SK-N-SH (cell line): ENCODE measurements at regions not wholly inside any gene's neighbourhood (a gene's known extent, or its start where the extent isn't known, plus 50 kb on each side); places are given as distances from the start of the nearest gene placed in this dataset.

Experiments used
- CTCF ChIA-PET: fragments of 300-600, 350-600 bp; formaldehyde crosslinking; extraction: SDS; loops from one replicate; lab custom pipeline; 2021; lab: Yijun Ruan, JAX
- POLR2A ChIA-PET: fragments of 350-600 bp; sonication (Branson Sonifier 250); formaldehyde crosslinking; extraction: SDS; loops from one replicate; lab custom pipeline; 2020; ENCODE audit warnings: antibody characterized with exemption, inconsistent platforms; lab: Yijun Ruan, JAX
- DNase-seq: peaks from one replicate; pipeline ENCODE4 v3.0.0; 2012
- H2AFZ ChIP-seq: fragments of 200-600 bp; sonication (generic); 2 replicates; pipeline ENCODE4 v1.8.1; 2016; ENCODE audit warnings: antibody characterized with exemption, mild to moderate bottlenecking, low read depth
- H3F3A ChIP-seq: fragments of 200-600 bp; sonication (generic); replicated peaks from 2 replicates; pipeline ENCODE3; 2016; ENCODE audit warnings: antibody characterized with exemption, mild to moderate bottlenecking; ENCODE audit not compliant: insufficient read depth
- H3K27ac ChIP-seq, 2 experiments: fragments of 200-500 bp in 1 of 2; fragments of 200-600 bp in 1 of 2; sonication (Bioruptor generic) in 1 of 2; sonication (generic), shearing (Covaris generic) in 1 of 2; 2 replicates each; pipeline versions ENCODE4 v1.5.1 to v1.6.1; 2014 to 2016; ENCODE audit warnings: low read depth in 2 of 2, inconsistent platforms in 1 of 2, low read length in 1 of 2, mild to moderate bottlenecking in 1 of 2, mixed read lengths in 1 of 2
- H3K27me3 ChIP-seq: fragments of 200-600 bp; sonication (generic), shearing (Covaris generic); 2 replicates; pipeline ENCODE4 v1.6.1; 2016; ENCODE audit warnings: mixed run types; ENCODE audit not compliant: insufficient read depth
- H3K36me3 ChIP-seq, 2 experiments: fragments of 200-500 bp in 1 of 2; fragments of 200-600 bp in 1 of 2; sonication (Bioruptor generic) in 1 of 2; sonication (generic) in 1 of 2; replicated peaks in 1 of 2; 2 replicates each; pipeline versions ENCODE3 to v1.5.1; 2014 to 2016; ENCODE audit warnings: low read length in 1 of 2, mild to moderate bottlenecking in 1 of 2; ENCODE audit not compliant: insufficient read depth in 2 of 2, control insufficient read depth in 1 of 2
- H3K4me1 ChIP-seq, 2 experiments: fragments of 200-500 bp in 1 of 2; fragments of 200-600 bp in 1 of 2; sonication (Bioruptor generic) in 1 of 2; sonication (generic), shearing (Covaris generic) in 1 of 2; 2 replicates each; pipeline versions ENCODE4 v1.5.1 to v1.6.1; 2014 to 2016; ENCODE audit warnings: low read depth in 1 of 2, low read length in 1 of 2, mixed run types in 1 of 2; ENCODE audit not compliant: insufficient read depth in 2 of 2, control insufficient read depth in 1 of 2
- H3K4me2 ChIP-seq: fragments of 200-600 bp; sonication (generic), shearing (Covaris generic); 2 replicates; pipeline ENCODE4 v1.6.1; 2017; ENCODE audit warnings: mixed run types
- H3K4me3 ChIP-seq, 2 experiments: fragments of 200-500 bp in 1 of 2; fragments of 200-600 bp in 1 of 2; sonication (Bioruptor generic) in 1 of 2; sonication (generic), shearing (Covaris generic) in 1 of 2; 2 replicates each; pipeline versions ENCODE4 v1.5.1 to v1.8.1; 2014 to 2016; ENCODE audit warnings: low read depth in 2 of 2, inconsistent platforms in 1 of 2, low read length in 1 of 2, mild to moderate bottlenecking in 1 of 2, mixed read lengths in 1 of 2, moderate library complexity in 1 of 2
- H3K79me2 ChIP-seq: fragments of 200-600 bp; sonication (generic); 2 replicates; pipeline ENCODE4 v1.8.1; 2017; ENCODE audit warnings: mild to moderate bottlenecking; ENCODE audit not compliant: insufficient read depth
- H3K9ac ChIP-seq: fragments of 200-600 bp; sonication (generic); 2 replicates; pipeline ENCODE4 v1.6.1; 2017; ENCODE audit warnings: mixed run types
- H3K9me2 ChIP-seq: fragments of 200-600 bp; sonication (generic); 2 replicates; pipeline ENCODE4 v1.6.1; 2017; ENCODE audit warnings: mixed run types
- H3K9me3 ChIP-seq: fragments of 200-600 bp; sonication (generic); 2 replicates; pipeline ENCODE4 v1.6.1; 2017; ENCODE audit warnings: mixed run types, mild to moderate bottlenecking, moderate library complexity
- H4K20me1 ChIP-seq: fragments of 200-600 bp; sonication (generic); 2 replicates; pipeline ENCODE4 v1.6.1; 2017; ENCODE audit warnings: mild to moderate bottlenecking, mixed run types; ENCODE audit not compliant: insufficient read depth
- CHD2 ChIP-seq: fragments of 150-350 bp; IDR thresholded peaks from 2 replicates; pipeline ENCODE4 v1.6.1; 2018; ENCODE audit warnings: low read length; ENCODE audit not compliant: partially characterized antibody
- EP300 ChIP-seq, 2 experiments: IDR thresholded peaks; 2 replicates each; pipeline versions ENCODE4 v1.4.0 to v1.6.1; 2012; ENCODE audit warnings: borderline replicate concordance in 1 of 2, low read depth in 1 of 2, low read length in 1 of 2
- FOXJ3 ChIP-seq: sonication (generic); formaldehyde crosslinking; IDR thresholded peaks from 2 replicates; pipeline ENCODE4 v1.5.1; 2020; ENCODE audit warnings: mild to moderate bottlenecking, missing genetic modification reagents
- FOXM1 ChIP-seq: IDR thresholded peaks from 2 replicates; pipeline ENCODE4 v1.4.0; 2012; ENCODE audit warnings: low read depth, mild to moderate bottlenecking
- GATA2 ChIP-seq: sonication (generic); formaldehyde crosslinking; IDR thresholded peaks from 2 replicates; pipeline ENCODE4 v1.5.0; 2020; ENCODE audit warnings: mild to moderate bottlenecking, missing genetic modification reagents
- MEF2A ChIP-seq: IDR thresholded peaks from 2 replicates; pipeline ENCODE4 v1.4.0; 2012; ENCODE audit warnings: low read depth, borderline replicate concordance
- MXI1 ChIP-seq: IDR thresholded peaks from 2 replicates; pipeline ENCODE4 v1.6.1; 2012; ENCODE audit warnings: mild to moderate bottlenecking, low read depth, low read length, improper control_type of control experiment
- NFIC ChIP-seq: IDR thresholded peaks from 2 replicates; pipeline ENCODE4 v1.4.0; 2012; ENCODE audit warnings: borderline replicate concordance
- NRF1 ChIP-seq: IDR thresholded peaks from 2 replicates; pipeline ENCODE4 v1.6.1; 2012; ENCODE audit warnings: low read depth, mild to moderate bottlenecking, low read length
- POLR2AphosphoS5 ChIP-seq: IDR thresholded peaks from 2 replicates; pipeline ENCODE4 v1.6.1; 2012; ENCODE audit warnings: low read depth, low read length
- RAD21 ChIP-seq: IDR thresholded peaks from 2 replicates; pipeline ENCODE4 v1.6.1; 2012; ENCODE audit warnings: mild to moderate bottlenecking, low read length
- RCOR1 ChIP-seq: fragments of 150-350 bp; IDR thresholded peaks from 2 replicates; pipeline ENCODE4 v1.6.1; 2017; ENCODE audit warnings: antibody characterized with exemption, low read length
- REST ChIP-seq: IDR thresholded peaks from 2 replicates; pipeline ENCODE4 v1.6.1; 2012; ENCODE audit warnings: mild to moderate bottlenecking, low read depth, low read length, moderate library complexity
- SIN3A ChIP-seq: IDR thresholded peaks from 2 replicates; pipeline ENCODE4 v1.6.1; 2012; ENCODE audit warnings: low read depth, mild to moderate bottlenecking, low read length, moderate library complexity, borderline replicate concordance
- TCF12 ChIP-seq: IDR thresholded peaks from 2 replicates; pipeline ENCODE4 v1.4.0; 2012
- TEAD4 ChIP-seq: IDR thresholded peaks from 2 replicates; pipeline ENCODE4 v1.4.0; 2012; ENCODE audit warnings: mild to moderate bottlenecking, borderline replicate concordance; ENCODE audit not compliant: insufficient read depth
- WGBS: methylation state at CpG from one replicate; pipeline ENCODE4 v1.1.6; 2017; ENCODE audit warnings: low lambda C conversion rate; 5-methylcytosine and 5-hydroxymethylcytosine counted together
- TF ChIP-seq, protein P1 (sequence below): IDR thresholded peaks from 2 replicates; pipeline ENCODE4 v1.4.0; 2012; ENCODE audit warnings: low read depth
- TF ChIP-seq, protein P2 (sequence below): IDR thresholded peaks from 2 replicates; pipeline ENCODE4; 2012

DNA sequence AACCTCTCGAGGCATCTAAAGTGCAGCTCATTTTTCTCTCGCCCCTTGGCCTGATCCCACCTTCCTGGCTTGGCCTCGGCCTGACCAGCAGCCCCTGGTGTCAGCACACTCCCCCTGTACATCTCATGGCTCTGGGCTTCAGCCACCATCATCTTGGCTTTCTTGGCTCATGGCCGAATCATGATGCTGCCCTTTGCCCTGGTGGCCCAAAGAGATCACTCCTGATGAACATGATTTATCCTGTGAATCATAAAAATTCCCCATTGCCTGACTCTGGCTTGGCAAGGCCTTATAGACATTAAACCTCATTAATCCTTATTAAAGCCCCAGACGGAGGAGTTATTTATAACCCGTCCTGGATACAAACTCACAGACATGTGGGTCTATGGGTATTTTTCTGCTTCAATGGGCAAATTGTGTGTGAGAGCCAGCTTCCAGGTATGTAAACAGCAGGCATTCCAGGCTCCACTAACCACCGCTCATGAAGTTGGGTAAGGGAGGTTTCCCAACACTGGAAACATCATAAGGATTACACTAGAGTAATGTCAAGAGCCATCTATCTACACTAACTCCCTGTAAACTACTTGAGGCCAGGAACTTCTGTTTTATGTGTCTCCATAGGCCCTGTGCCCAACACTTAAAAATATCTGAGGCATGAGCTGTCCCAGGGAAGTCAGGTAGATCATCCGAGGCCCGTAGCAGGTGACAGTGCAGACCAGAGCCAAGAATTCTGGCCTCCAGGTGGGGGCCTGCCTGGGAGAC lies 171.2 kb downstream of the TTC8 start (continued):
- TF ChIP-seq REST (no peak), NRF1 (no peak)

GRCh38 chr14:88998027-88998426 lies 173.6 kb downstream of the TTC8 start:
- ChIA-PET CTCF (interaction anchor here (0.9 to 2.0 kb wide), 10 partner anchors 9 to 417 kb away, joined by 3 to 8 read pairs (median 4); partner anchors contain the start of gene EML5), POLR2A (interaction anchor here (1.4 to 2.9 kb wide), 4 partner anchors 12 to 174 kb away, joined by 3 to 24 read pairs (median 10); no protein-coding TSS in a partner anchor)
- Histone ChIP-seq H3K27ac (peak overlapping the region; percentile 23 to 100; a peak in 3 of 4 replicates), H3K4me2 (no peak overlapping the region), H3K9me3 (no peaks in the 10 kb centered on the region), H3K27me3 (no peaks in the 10 kb centered on the region), H3K4me1 (peaks cover 9 to 53% of the 10 kb centered on the region in 2 experiments; a peak in 3 of 4 replicates), H3K36me3 (no peaks in the 10 kb centered on the region), H3K79me2 (no peaks in the 10 kb centered on the region), H3K4me3 (no peak overlapping the region), H4K20me1 (no peaks in the 10 kb centered on the region), H3F3A (no peaks in the 10 kb centered on the region), H2AFZ (no peak overlapping the region), H3K9me2 (no peaks in the 10 kb centered on the region), H3K9ac (no peak overlapping the region)
- 59% methylated on average over 1 of the region's 1 CpG for WGBS
- DNase-seq: peak; percentile 60
- TF ChIP-seq NRF1 (no peak), FOXJ3 (peak; percentile 95), MXI1 (peak; percentile 52; the same call in 1 of the 2 replicates), GATA2 (CRISPR knock-in tag) (peak; percentile 82), POLR2AphosphoS5 (peak; percentile 25; the same call in 1 of the 2 replicates), TEAD4 (peak; percentile 45; the same call in 1 of the 2 replicates), RCOR1 (peak; percentile 77; the same call in 1 of the 2 replicates), CHD2 (peak; percentile 75), FOXM1 (peak; percentile 31; the same call in 1 of the 2 replicates), NFIC (no peak), TCF12 (peak; percentile 71), RAD21 (0 out of 2 replicates have a peak, but pooled peaks have one; percentile 3), SIN3A (no peak), MEF2A (no peak), EP300 (IDR thresholded peaks at IDR 0.05; ENCODE audit: borderline replicate concordance in 1 of 2, low read depth in 1 of 2, low read length in 1 of 2) (peak; percentile 47 to 99; a peak in 3 of 4 replicates)
- TF ChIP-seq, protein P1, sequence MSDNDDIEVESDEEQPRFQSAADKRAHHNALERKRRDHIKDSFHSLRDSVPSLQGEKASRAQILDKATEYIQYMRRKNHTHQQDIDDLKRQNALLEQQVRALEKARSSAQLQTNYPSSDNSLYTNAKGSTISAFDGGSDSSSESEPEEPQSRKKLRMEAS: no peak
- TF ChIP-seq, protein P2, sequence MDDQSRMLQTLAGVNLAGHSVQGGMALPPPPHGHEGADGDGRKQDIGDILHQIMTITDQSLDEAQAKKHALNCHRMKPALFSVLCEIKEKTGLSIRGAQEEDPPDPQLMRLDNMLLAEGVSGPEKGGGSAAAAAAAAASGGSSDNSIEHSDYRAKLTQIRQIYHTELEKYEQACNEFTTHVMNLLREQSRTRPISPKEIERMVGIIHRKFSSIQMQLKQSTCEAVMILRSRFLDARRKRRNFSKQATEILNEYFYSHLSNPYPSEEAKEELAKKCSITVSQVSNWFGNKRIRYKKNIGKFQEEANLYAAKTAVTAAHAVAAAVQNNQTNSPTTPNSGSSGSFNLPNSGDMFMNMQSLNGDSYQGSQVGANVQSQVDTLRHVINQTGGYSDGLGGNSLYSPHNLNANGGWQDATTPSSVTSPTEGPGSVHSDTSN: 0 out of 2 replicates have a peak, but pooled peaks have one; percentile 16
